Osteocyte (in vitro differentiated cells): ENCODE measurements at regions not wholly inside any gene's neighbourhood (a gene's known extent, or its start where the extent isn't known, plus 50 kb on each side); places are given as distances from the start of the nearest gene placed in this dataset.

Source experiments
- DNase-seq: peaks from one replicate; pipeline ENCODE4 v3.0.0; 2021; ENCODE audit warnings: mixed read lengths; ENCODE audit not compliant: unreplicated experiment; ENCODE audit errors: extremely low spot score
- H3K27ac Mint-ChIP-seq: one replicate; pipeline ENCODE4 v1.8.0; 2021; ENCODE audit warnings: mild to moderate bottlenecking, mixed read lengths; ENCODE audit not compliant: unreplicated experiment
- H3K27me3 Mint-ChIP-seq: one replicate; pipeline ENCODE4 v1.8.0; 2021; ENCODE audit warnings: mixed read lengths; ENCODE audit not compliant: unreplicated experiment
- H3K36me3 Mint-ChIP-seq: one replicate; pipeline ENCODE4 v1.8.0; 2021; ENCODE audit warnings: mixed read lengths; ENCODE audit not compliant: unreplicated experiment
- H3K4me1 Mint-ChIP-seq: one replicate; pipeline ENCODE4 v1.8.0; 2021; ENCODE audit warnings: mixed read lengths; ENCODE audit not compliant: unreplicated experiment
- H3K4me3 Mint-ChIP-seq: one replicate; pipeline ENCODE4 v1.8.0; 2021; ENCODE audit warnings: mild to moderate bottlenecking, moderate library complexity, mixed read lengths; ENCODE audit not compliant: unreplicated experiment
- H3K9me3 Mint-ChIP-seq: one replicate; pipeline ENCODE4 v1.8.0; 2021; ENCODE audit warnings: mixed read lengths; ENCODE audit not compliant: unreplicated experiment
- TF ChIP-seq, protein P1 (sequence below): fragments of 200-600 bp; sonication (generic); IDR thresholded peaks from 2 replicates; pipeline ENCODE4 v1.5.0; 2021; ENCODE audit warnings: antibody characterized with exemption, mild to moderate bottlenecking, moderate library complexity

DNA sequence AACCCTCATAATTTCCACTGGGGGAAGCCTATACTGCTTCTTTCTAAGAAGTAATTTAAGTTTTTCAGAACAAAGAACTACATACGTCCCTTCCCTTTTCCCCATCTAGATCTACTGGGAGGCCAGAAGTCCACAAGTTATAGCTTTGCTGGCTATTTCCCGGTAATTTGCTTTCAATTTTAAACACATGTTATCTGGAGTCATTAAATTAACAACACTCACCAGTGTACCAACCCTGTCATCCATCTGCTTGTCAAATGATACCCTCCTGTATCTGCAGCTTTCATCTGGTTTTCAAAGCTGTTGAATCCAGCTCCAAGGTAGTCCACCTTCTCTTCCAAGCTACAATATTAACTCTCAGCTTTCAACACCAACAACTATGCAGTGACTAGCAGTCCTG, 466.7 kb upstream of the PKN2 start:
- Mint-ChIP-seq H3K4me1 (no peaks in the 10 kb centered on the region), H3K27me3 (no peaks in the 10 kb centered on the region), H3K4me3 (no peak overlapping the region), H3K36me3 (no peaks in the 10 kb centered on the region), H3K27ac (no peak overlapping the region), H3K9me3 (no peaks in the 10 kb centered on the region)
- no peak for DNase-seq
- TF ChIP-seq, protein P1, sequence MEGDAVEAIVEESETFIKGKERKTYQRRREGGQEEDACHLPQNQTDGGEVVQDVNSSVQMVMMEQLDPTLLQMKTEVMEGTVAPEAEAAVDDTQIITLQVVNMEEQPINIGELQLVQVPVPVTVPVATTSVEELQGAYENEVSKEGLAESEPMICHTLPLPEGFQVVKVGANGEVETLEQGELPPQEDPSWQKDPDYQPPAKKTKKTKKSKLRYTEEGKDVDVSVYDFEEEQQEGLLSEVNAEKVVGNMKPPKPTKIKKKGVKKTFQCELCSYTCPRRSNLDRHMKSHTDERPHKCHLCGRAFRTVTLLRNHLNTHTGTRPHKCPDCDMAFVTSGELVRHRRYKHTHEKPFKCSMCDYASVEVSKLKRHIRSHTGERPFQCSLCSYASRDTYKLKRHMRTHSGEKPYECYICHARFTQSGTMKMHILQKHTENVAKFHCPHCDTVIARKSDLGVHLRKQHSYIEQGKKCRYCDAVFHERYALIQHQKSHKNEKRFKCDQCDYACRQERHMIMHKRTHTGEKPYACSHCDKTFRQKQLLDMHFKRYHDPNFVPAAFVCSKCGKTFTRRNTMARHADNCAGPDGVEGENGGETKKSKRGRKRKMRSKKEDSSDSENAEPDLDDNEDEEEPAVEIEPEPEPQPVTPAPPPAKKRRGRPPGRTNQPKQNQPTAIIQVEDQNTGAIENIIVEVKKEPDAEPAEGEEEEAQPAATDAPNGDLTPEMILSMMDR = no peak

DNA sequence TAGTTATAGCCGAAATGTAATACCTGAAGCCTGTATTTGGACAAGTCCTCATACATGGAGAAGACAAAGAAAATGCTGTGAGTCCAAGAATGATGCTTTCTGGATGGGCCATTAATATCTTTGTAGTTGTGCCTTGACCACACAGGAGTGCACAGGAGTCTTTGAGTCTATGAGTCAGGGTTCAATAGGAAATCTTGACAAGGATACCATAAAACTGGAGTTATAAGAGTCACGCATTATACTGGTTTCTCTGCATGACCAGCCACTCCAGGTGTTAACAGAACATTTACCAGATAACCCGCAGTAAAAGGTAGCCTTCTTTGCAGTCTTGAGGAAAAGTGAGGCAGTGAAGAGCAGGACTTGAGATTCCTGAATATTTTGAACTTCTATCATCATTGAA, 464.6 kb upstream of the PKN2 start:
- H3K27ac Mint-ChIP-seq = no peak overlapping the region
- TF ChIP-seq, protein P1 = no peak
- no peaks in the 10 kb centered on the region for H3K36me3 Mint-ChIP-seq

DNA sequence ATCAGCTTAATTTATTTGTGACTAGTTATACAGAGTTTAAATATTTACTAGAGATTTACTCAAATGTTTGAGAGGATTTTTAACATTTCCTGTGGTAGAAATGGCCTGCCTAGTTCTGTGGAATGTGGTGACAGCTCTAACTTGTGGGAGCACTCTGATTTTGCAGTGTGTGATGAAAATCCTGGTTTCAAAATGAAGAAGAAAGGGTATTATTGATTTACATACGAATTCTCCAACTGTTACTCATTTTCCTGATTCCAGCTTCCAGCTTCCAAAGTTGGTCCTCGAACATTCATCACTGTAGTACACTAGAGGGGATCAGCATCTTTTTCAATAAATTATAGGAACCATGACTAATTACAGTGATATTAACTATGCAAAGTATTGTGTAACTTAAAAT, 462.7 kb upstream of the PKN2 start:
- no peaks in the 10 kb centered on the region for H3K9me3 Mint-ChIP-seq
- H3K27ac Mint-ChIP-seq = no peak overlapping the region
- no peak for DNase-seq
- TF ChIP-seq, protein P1 = no peak
- H3K36me3 Mint-ChIP-seq = no peaks in the 10 kb centered on the region
- no peaks in the 10 kb centered on the region for H3K4me1 Mint-ChIP-seq
- no peaks in the 10 kb centered on the region for H3K27me3 Mint-ChIP-seq
- no peak overlapping the region for H3K4me3 Mint-ChIP-seq

More for the DNA sequence above, 464.6 kb upstream of the PKN2 start:
- no peaks in the 10 kb centered on the region for H3K9me3 Mint-ChIP-seq
- no peak overlapping the region for H3K4me3 Mint-ChIP-seq
- no peaks in the 10 kb centered on the region for H3K4me1 Mint-ChIP-seq
- DNase-seq = no peak
- no peaks in the 10 kb centered on the region for H3K27me3 Mint-ChIP-seq

DNA sequence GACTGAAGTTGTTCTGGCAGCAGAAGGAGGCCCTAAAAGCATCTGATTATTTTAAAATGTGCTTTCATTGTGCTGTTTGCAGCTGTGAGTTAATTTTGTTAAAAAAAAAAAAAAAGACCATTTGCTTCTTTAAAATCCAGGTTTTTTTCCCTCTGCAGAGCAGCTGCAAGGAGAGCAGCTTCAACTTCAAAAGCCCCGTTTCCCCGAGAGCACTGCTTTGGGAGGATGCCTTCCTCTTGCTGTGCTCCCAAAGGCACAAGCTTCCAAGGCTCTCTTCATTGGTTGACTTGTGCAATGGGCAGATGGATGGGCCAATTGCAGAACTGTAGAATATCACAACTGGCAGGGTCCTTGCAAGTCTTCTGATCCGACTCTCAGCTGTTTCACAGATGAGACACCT, 459.2 kb upstream of the PKN2 start:
- H3K9me3 Mint-ChIP-seq = no peaks in the 10 kb centered on the region
- no peaks in the 10 kb centered on the region for H3K36me3 Mint-ChIP-seq
- no peak overlapping the region for H3K27ac Mint-ChIP-seq
- TF ChIP-seq, protein P1 = no peak
- H3K4me1 Mint-ChIP-seq = no peaks in the 10 kb centered on the region
- DNase-seq = no peak
- no peak overlapping the region for H3K4me3 Mint-ChIP-seq
- H3K27me3 Mint-ChIP-seq = no peaks in the 10 kb centered on the region

DNA sequence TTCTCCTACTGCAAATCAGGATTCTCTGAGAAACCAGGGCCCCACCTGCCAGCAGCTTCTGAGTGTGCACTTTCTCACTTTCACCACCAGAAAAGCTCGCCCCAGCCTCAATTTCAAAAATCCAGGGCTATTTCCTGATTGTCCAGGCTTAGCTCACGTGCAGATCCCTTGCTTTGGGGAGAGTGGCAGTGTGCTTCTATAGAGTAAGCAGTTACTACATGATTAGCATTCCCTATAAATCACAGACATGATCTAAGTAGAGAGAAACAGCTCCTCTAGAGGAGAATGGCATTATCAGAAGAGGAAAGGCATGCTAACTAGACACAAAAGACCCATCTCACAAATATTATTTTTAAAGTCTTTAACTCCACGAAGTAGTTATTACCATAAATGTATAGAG, 456.0 kb upstream of the PKN2 start:
- Mint-ChIP-seq H3K27me3 (peaks cover 2% of the 10 kb centered on the region), H3K4me3 (no peak overlapping the region), H3K9me3 (no peaks in the 10 kb centered on the region), H3K27ac (no peak overlapping the region), H3K36me3 (no peaks in the 10 kb centered on the region), H3K4me1 (no peaks in the 10 kb centered on the region)
- TF ChIP-seq, protein P1 = no peak
- no peak for DNase-seq
